B cell (primary cell): ENCODE measurements at regions not wholly inside any gene's neighbourhood (a gene's known extent, or its start where the extent isn't known, plus 50 kb on each side); places are given as distances from the start of the nearest gene placed in this dataset.

Source experiments
- ATAC-seq: fragments of 200-7000 bp; cut with Tn5 transposase; one replicate; pipeline ENCODE4 v1.10.0; 2021; ENCODE audit warnings: low read depth, mild to moderate bottlenecking, moderate number of reproducible peaks, moderate library complexity
- CTCF ChIA-PET: fragments of 350-600 bp; sonication (Branson Sonifier 250); formaldehyde crosslinking; loops from one replicate; lab custom pipeline; 2021; ENCODE audit warnings: antibody characterized with exemption, inconsistent platforms; lab: Charles Lee
- POLR2A ChIA-PET: fragments of 350-600 bp; sonication (Branson Sonifier 250); formaldehyde crosslinking; loops from one replicate; lab custom pipeline; 2021; ENCODE audit warnings: antibody characterized with exemption; lab: Charles Lee
- DNase-seq: peaks from one replicate; pipeline ENCODE4 v3.0.0; 2013
- H2AFZ ChIP-seq: 2 replicates; pipeline ENCODE4 v1.6.1; 2012; ENCODE audit warnings: mild to moderate bottlenecking, low read depth, low read length; ENCODE audit not compliant: insufficient read depth, poor library complexity, severe bottlenecking
- H3K27ac ChIP-seq, 2 donors: 1 replicate in 1 of 2; 2 replicates in 1 of 2; pipeline ENCODE4 v1.5.1; 2012 to 2013; ENCODE audit warnings: low read length in 2 of 2, mild to moderate bottlenecking in 2 of 2, moderate library complexity in 1 of 2
- H3K27me3 ChIP-seq, 4 experiments: fragments of 200-600 bp in 1 of 4; sonication (generic) in 1 of 4; replicated peaks in 1 of 4; 1 replicate in 2 of 4; 2 replicates in 2 of 4; pipeline versions ENCODE4 v1.6.1 to v1.7.0; 2013 to 2016; ENCODE audit warnings: low read length in 3 of 4, mild to moderate bottlenecking in 2 of 4, mixed read lengths in 1 of 4, moderate library complexity in 1 of 4; ENCODE audit not compliant: insufficient read depth in 4 of 4, control insufficient read depth in 3 of 4; ENCODE audit errors: control extremely low read depth in 1 of 4
- H3K36me3 ChIP-seq, 2 experiments: replicated peaks in 1 of 2; 1 replicate in 1 of 2; 2 replicates in 1 of 2; pipeline versions ENCODE4 v1.6.1 to v1.7.1; 2013; ENCODE audit warnings: low read length in 1 of 2; ENCODE audit not compliant: insufficient read depth in 2 of 2, control insufficient read depth in 1 of 2; ENCODE audit errors: control extremely low read depth in 1 of 2, extremely low read depth in 1 of 2
- H3K4me1 ChIP-seq, 2 donors: fragments of 200-600 bp in 1 of 2; sonication (generic) in 1 of 2; 1 replicate in 1 of 2; 2 replicates in 1 of 2; pipeline versions ENCODE4 v1.5.1 to v1.6.1; 2013 to 2017; ENCODE audit warnings: low read length in 2 of 2; ENCODE audit not compliant: control insufficient read depth in 2 of 2, insufficient read depth in 2 of 2
- H3K4me2 ChIP-seq: replicated peaks from 2 replicates; pipeline ENCODE3; 2012; ENCODE audit warnings: mild to moderate bottlenecking, low read depth, low read length; ENCODE audit not compliant: poor library complexity, severe bottlenecking
- H3K4me3 ChIP-seq, 5 experiments: fragments of 200-600 bp in 1 of 5; sonication (generic) in 1 of 5; 1 replicate in 3 of 5; 2 replicates in 2 of 5; pipeline versions ENCODE4 v1.5.1 to v1.7.0; 2011 to 2016; ENCODE audit warnings: low read length in 4 of 5, mild to moderate bottlenecking in 4 of 5, low read depth in 2 of 5, control low read depth in 1 of 5, moderate library complexity in 1 of 5; ENCODE audit not compliant: insufficient read depth in 1 of 5; ENCODE audit errors: control extremely low read depth in 1 of 5, extremely low read depth in 1 of 5
- H3K79me2 ChIP-seq: fragments of 200-600 bp; sonication (generic); one replicate; pipeline ENCODE4 v1.6.0; 2016; ENCODE audit warnings: low read length; ENCODE audit not compliant: control insufficient read depth, insufficient read depth
- H3K9ac ChIP-seq: fragments of 200-600 bp; sonication (generic); 2 replicates; pipeline ENCODE4 v1.6.1; 2017; ENCODE audit warnings: mild to moderate bottlenecking, low read length, moderate library complexity
- H3K9me3 ChIP-seq, 3 donors: one replicate each; pipeline versions ENCODE4 v1.6.1 to v1.7.1; 2013; ENCODE audit warnings: low read length in 2 of 3; ENCODE audit not compliant: control insufficient read depth in 2 of 3, insufficient read depth in 1 of 3; ENCODE audit errors: control extremely low read depth in 1 of 3
- H4K20me1 ChIP-seq: 2 replicates; pipeline ENCODE4 v1.6.0; 2012; ENCODE audit warnings: mild to moderate bottlenecking, low read length; ENCODE audit not compliant: insufficient read depth, control insufficient read depth, poor library complexity, severe bottlenecking
- H3K27ac Mint-ChIP-seq: one replicate; pipeline ENCODE4 v1.8.0; 2021; ENCODE audit warnings: mixed read lengths
- H3K27me3 Mint-ChIP-seq: one replicate; pipeline ENCODE4 v1.8.0; 2021; ENCODE audit warnings: mixed read lengths
- H3K4me1 Mint-ChIP-seq: one replicate; pipeline ENCODE4 v1.8.0; 2021; ENCODE audit warnings: mixed read lengths
- H3K4me3 Mint-ChIP-seq: one replicate; pipeline ENCODE4 v1.8.0; 2021; ENCODE audit warnings: mixed read lengths
- H3K9me3 Mint-ChIP-seq: one replicate; pipeline ENCODE4 v1.8.0; 2022; ENCODE audit warnings: mixed read lengths; ENCODE audit not compliant: insufficient read depth
- EZH2 ChIP-seq: IDR thresholded peaks from 2 replicates; pipeline ENCODE4 v1.6.1; 2012; ENCODE audit warnings: borderline replicate concordance, low read depth, mild to moderate bottlenecking, moderate library complexity, low read length; ENCODE audit not compliant: insufficient read depth, poor library complexity, severe bottlenecking
- WGBS: methylation state at CpG from one replicate; pipeline ENCODE4 v1.1.5; 2013; ENCODE audit warnings: missing lambda C conversion rate; ENCODE audit not compliant: insufficient coverage; 5-methylcytosine and 5-hydroxymethylcytosine counted together
- intact Hi-C: fragments of 100-400 bp; cut with micrococcal nuclease; formaldehyde crosslinking; loops from one replicate; pipeline ENCODE4 v1.10.0; 2022
- TF ChIP-seq, protein P1 (sequence below): fragments of 200-600 bp; IDR thresholded peaks from one replicate; pipeline ENCODE4 v1.8.0; 2022; ENCODE audit warnings: antibody characterized with exemption, mild to moderate bottlenecking

DNA sequence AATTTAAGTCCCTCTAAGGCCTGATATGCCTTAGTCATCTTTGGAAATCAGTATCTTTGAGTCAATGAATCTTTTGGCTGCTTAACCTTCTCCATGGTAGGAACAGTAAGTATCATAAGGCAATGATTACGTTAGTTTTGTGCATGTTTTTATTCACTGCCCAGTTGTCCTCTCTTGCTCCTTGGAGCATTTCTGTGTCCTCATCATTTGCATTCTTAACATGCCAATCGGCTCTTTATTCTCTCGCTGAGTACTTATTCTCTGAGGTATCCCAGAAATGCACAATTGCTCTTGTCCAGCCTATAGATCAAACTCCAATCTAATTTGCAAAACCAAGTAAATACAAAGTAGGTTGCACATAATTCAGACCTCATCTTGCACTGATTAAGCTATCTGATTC lies 405.0 kb upstream of the IL12A start:
- Mint-ChIP-seq H3K27ac (no peak overlapping the region), H3K27me3 (no peaks in the 10 kb centered on the region), H3K4me1 (no peaks in the 10 kb centered on the region), H3K4me3 (no peak overlapping the region), H3K9me3 (no peaks in the 10 kb centered on the region)
- Histone ChIP-seq H3K9ac (no peak overlapping the region), H3K4me2 (no peak overlapping the region), H3K36me3 (no peaks in the 10 kb centered on the region), H3K4me1 (no peaks in the 10 kb centered on the region), H4K20me1 (no peaks in the 10 kb centered on the region), H3K79me2 (no peaks in the 10 kb centered on the region), H3K9me3 (no peaks in the 10 kb centered on the region), H3K4me3 (no peak overlapping the region), H3K27ac (no peak overlapping the region), H3K27me3 (no peaks in the 10 kb centered on the region), H2AFZ (no peak overlapping the region)
- ChIA-PET CTCF (no interaction called here), POLR2A (no interaction called here)
- WGBS: 89% methylated on average over 2 of the region's 3 CpGs
- DNase-seq (no peak), ATAC-seq (no peak)
- intact Hi-C loops: no loop called here
- no peak for TF ChIP-seq EZH2
- TF ChIP-seq, protein P1, sequence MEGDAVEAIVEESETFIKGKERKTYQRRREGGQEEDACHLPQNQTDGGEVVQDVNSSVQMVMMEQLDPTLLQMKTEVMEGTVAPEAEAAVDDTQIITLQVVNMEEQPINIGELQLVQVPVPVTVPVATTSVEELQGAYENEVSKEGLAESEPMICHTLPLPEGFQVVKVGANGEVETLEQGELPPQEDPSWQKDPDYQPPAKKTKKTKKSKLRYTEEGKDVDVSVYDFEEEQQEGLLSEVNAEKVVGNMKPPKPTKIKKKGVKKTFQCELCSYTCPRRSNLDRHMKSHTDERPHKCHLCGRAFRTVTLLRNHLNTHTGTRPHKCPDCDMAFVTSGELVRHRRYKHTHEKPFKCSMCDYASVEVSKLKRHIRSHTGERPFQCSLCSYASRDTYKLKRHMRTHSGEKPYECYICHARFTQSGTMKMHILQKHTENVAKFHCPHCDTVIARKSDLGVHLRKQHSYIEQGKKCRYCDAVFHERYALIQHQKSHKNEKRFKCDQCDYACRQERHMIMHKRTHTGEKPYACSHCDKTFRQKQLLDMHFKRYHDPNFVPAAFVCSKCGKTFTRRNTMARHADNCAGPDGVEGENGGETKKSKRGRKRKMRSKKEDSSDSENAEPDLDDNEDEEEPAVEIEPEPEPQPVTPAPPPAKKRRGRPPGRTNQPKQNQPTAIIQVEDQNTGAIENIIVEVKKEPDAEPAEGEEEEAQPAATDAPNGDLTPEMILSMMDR: no peak

DNA sequence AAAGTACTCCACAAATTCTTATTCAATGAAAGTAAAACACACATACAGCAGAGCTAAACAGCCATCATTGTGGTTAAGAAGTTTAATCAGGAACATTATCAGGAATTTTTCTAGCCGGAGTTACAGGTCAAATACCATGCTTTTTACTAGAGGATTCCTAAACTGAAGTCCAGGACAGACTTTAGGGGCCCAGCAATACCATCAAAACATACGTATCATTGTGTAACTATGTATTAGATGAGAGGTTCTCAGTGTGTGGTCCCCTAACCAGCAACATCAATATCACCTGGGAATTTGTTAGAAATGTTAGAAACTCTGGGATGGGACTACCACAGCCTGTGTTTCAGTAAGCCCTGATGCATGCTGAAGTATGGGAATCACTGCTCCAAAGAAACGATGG lies 404.2 kb upstream of the IL12A start:
- H4K20me1 ChIP-seq: no peaks in the 10 kb centered on the region
- no peak overlapping the region for H2AFZ ChIP-seq
- no peak overlapping the region for H3K4me3 ChIP-seq
- ChIA-PET POLR2A (no interaction called here), CTCF (no interaction called here)
- Mint-ChIP-seq H3K27ac (no peak overlapping the region), H3K9me3 (no peaks in the 10 kb centered on the region), H3K27me3 (no peaks in the 10 kb centered on the region), H3K4me1 (no peaks in the 10 kb centered on the region), H3K4me3 (no peak overlapping the region)
- H3K79me2 ChIP-seq: no peaks in the 10 kb centered on the region
- no peaks in the 10 kb centered on the region for H3K4me1 ChIP-seq
- H3K4me2 ChIP-seq: no peak overlapping the region
- H3K9me3 ChIP-seq: no peaks in the 10 kb centered on the region
- TF ChIP-seq, protein P1: no peak
- TF ChIP-seq EZH2: no peak
- 78% methylated on average over 1 of the region's 3 CpGs for WGBS
- intact Hi-C loops: no loop called here
- H3K27ac ChIP-seq: no peak overlapping the region
- no peak for ATAC-seq
- DNase-seq: no peak
- H3K36me3 ChIP-seq: no peaks in the 10 kb centered on the region
- H3K27me3 ChIP-seq: no peaks in the 10 kb centered on the region
- H3K9ac ChIP-seq: no peak overlapping the region
